AG09309 (cell line): ENCODE measurements at regions not wholly inside any gene's neighbourhood (a gene's known extent, or its start where the extent isn't known, plus 50 kb on each side); places are given as distances from the start of the nearest gene placed in this dataset.

Experiments
- DNase-seq: peaks from one replicate; pipeline ENCODE4 v3.0.0-alpha.2; 2010; ENCODE audit warnings: low read depth
- H3K4me3 ChIP-seq: 2 replicates; pipeline ENCODE4 v1.5.1; 2011; ENCODE audit warnings: mild to moderate bottlenecking, low read depth, low read length, moderate library complexity; ENCODE audit not compliant: control insufficient read depth
- CTCF ChIP-seq: IDR thresholded peaks from 2 replicates; pipeline ENCODE4 v1.5.1; 2011; ENCODE audit warnings: mild to moderate bottlenecking, low read depth, low read length, inconsistent platforms; ENCODE audit not compliant: insufficient read depth, control insufficient read depth; ENCODE audit errors: missing control alignments

DNA sequence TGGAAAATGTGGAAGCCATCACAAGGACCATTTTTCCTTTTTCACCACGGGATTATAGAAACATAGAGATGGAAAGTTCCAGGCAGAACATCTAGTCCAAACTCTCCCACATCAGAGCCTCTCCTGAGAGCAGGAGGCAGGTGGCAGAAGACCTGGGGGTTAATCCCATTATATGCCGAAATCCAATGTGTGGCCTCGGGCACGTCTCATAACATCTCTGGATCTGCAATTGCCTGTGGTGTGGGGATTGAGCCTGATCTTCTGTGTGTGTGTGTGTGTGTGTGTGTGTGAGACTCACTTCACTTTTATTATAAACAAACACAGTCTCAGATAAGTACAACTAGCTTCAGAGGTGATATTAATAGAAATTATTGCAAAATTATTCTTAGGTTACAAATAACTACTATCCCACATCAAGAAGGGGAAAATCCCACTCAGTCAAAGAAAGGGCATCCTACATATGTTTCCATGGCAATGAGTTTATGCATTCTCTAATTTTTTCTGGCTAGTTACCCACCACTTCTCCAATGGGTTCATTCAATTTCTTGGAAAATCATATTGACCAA is 199.1 kb downstream of the FOXL1 start:
- no peak overlapping the region for H3K4me3 ChIP-seq
- DNase-seq: no peak
- TF ChIP-seq CTCF: no peak

GRCh38 chr16:86778108-86778745 is 199.9 kb downstream of the FOXL1 start:
- no peak for TF ChIP-seq CTCF
- DNase-seq: no peak
- no peak overlapping the region for H3K4me3 ChIP-seq

GRCh38 chr16:86778978-86779377 is 200.6 kb downstream of the FOXL1 start:
- H3K4me3 ChIP-seq: no peak overlapping the region
- no peak for TF ChIP-seq CTCF
- no peak for DNase-seq

- no peak overlapping the region for H3K4me3 ChIP-seq
- no peak for DNase-seq
- TF ChIP-seq CTCF: no peak
These were observed 202.7 kb downstream of the FOXL1 start for GRCh38 chr16:86781046-86781445.

GRCh38 chr16:86783636-86784626 is 205.6 kb downstream of the FOXL1 start:
- no peak for DNase-seq
- H3K4me3 ChIP-seq: no peak overlapping the region
- no peak for TF ChIP-seq CTCF

DNA sequence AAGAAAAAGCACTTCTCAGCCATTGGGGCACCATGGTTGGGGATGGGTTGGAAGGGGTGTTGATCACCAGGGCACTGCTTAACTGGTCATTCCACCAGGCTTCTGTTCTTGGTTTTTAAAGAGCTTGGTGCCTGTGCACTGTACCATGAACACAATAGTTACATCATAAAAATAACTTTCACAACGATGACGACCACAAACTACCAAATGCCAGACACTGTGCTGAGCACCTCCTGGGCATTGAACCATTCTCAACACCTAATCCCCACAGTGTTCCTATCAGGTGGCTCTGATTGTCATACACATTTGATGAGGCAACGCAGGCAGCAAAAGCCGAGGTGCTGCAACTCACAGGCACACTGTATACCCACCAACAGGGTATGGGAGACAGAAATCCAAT is 208.0 kb downstream of the FOXL1 start:
- DNase-seq: no peak
- TF ChIP-seq CTCF: no peak
- H3K4me3 ChIP-seq: no peak overlapping the region
